Stomach (tissue), 8 donors: ENCODE measurements at regions not wholly inside any gene's neighbourhood (a gene's known extent, or its start where the extent isn't known, plus 50 kb on each side); places are given as distances from the start of the nearest gene placed in this dataset.

ENCODE experiments used
- DNase-seq, 2 donors: peaks; one replicate each; pipeline versions ENCODE4 v3.0.0 to v3.0.0-alpha.2; 2013 to 2019
- H3K27ac ChIP-seq, 5 donors: fragments of 200-600 bp in 4 of 5; sonication (generic) in 4 of 5; one replicate each; pipeline ENCODE4 v1.5.1; 2013 to 2019; ENCODE audit warnings: mild to moderate bottlenecking in 1 of 5, moderate library complexity in 1 of 5
- H3K27me3 ChIP-seq, 3 donors: fragments of 200-600 bp; sonication (generic); one replicate each; pipeline ENCODE4 v1.5.1; 2017 to 2019; ENCODE audit warnings: mixed run types in 1 of 3
- H3K36me3 ChIP-seq, 4 donors: fragments of 200-600 bp; sonication (generic); 1 replicate in 3 of 4; 2 replicates in 1 of 4; pipeline ENCODE4 v1.5.1; 2016 to 2019
- H3K4me1 ChIP-seq, 4 donors: fragments of 200-600 bp; sonication (generic); one replicate each; pipeline ENCODE4 v1.5.1; 2016 to 2019
- H3K4me3 ChIP-seq, 4 donors: fragments of 200-600 bp; sonication (generic) in 3 of 4; one replicate each; pipeline ENCODE4 v1.5.1; 2016 to 2019; ENCODE audit warnings: mild to moderate bottlenecking in 1 of 4
- H3K9me3 ChIP-seq, 4 donors: fragments of 200-600 bp; sonication (generic); one replicate each; pipeline ENCODE4 v1.5.1; 2016 to 2019
- EP300 ChIP-seq: sonication (generic); formaldehyde crosslinking; IDR thresholded peaks from one replicate; pipeline ENCODE4 v1.6.1; 2017; ENCODE audit warnings: antibody characterized with exemption
- POLR2A ChIP-seq, 4 donors: fragments of 450-650 bp; IDR thresholded peaks; one replicate each; pipeline ENCODE4 v1.6.1; 2016; ENCODE audit warnings: antibody characterized with exemption in 4 of 4, control low read depth in 2 of 4, mild to moderate bottlenecking in 1 of 4, moderate library complexity in 1 of 4
- POLR2AphosphoS5 ChIP-seq, 3 donors: sonication (generic); formaldehyde crosslinking; IDR thresholded peaks; one replicate each; pipeline ENCODE4 v1.6.1; 2016; ENCODE audit warnings: antibody characterized with exemption in 3 of 3
- WGBS, 5 donors: extraction: QIAGEN DNeasy Blood & Tissue Kit in 3 of 5; methylation state at CpG; one replicate each; pipeline versions ENCODE4 v1.1.5 to v1.1.7; 2013 to 2018; 5-methylcytosine and 5-hydroxymethylcytosine counted together
- intact Hi-C: fragments of 100-400 bp; cut with DNase I; formaldehyde crosslinking; loops from one replicate; pipeline ENCODE4 v1.15.1; 2023; ENCODE audit warnings: low total_unique reads
- TF ChIP-seq, protein P1 (sequence below), 7 experiments: fragments of 450-650 bp in 4 of 7; fragments of 200-600 bp in 3 of 7; sonication (generic) in 3 of 7; IDR thresholded peaks; one replicate each; pipeline ENCODE4 v1.5.1; 2016 to 2019; ENCODE audit warnings: antibody characterized with exemption in 7 of 7, control low read depth in 2 of 7, mild to moderate bottlenecking in 1 of 7
- donor health status: healthy with polysubstance abuse.
- donor health status: Bipolar disorder and iron deficiency.
- donor health status: healthy.

- H3K9me3 ChIP-seq = no peaks in the 10 kb centered on the region
- no peaks in the 10 kb centered on the region for H3K36me3 ChIP-seq
- intact Hi-C loops = no loop called here
- TF ChIP-seq, protein P1, sequence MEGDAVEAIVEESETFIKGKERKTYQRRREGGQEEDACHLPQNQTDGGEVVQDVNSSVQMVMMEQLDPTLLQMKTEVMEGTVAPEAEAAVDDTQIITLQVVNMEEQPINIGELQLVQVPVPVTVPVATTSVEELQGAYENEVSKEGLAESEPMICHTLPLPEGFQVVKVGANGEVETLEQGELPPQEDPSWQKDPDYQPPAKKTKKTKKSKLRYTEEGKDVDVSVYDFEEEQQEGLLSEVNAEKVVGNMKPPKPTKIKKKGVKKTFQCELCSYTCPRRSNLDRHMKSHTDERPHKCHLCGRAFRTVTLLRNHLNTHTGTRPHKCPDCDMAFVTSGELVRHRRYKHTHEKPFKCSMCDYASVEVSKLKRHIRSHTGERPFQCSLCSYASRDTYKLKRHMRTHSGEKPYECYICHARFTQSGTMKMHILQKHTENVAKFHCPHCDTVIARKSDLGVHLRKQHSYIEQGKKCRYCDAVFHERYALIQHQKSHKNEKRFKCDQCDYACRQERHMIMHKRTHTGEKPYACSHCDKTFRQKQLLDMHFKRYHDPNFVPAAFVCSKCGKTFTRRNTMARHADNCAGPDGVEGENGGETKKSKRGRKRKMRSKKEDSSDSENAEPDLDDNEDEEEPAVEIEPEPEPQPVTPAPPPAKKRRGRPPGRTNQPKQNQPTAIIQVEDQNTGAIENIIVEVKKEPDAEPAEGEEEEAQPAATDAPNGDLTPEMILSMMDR (IDR thresholded peaks at IDR 0.05) = no peak
- no peak for TF ChIP-seq EP300
- TF ChIP-seq POLR2A (IDR thresholded peaks at IDR 0.05) = no peak
- no peak for TF ChIP-seq POLR2AphosphoS5 (IDR thresholded peaks at IDR 0.05)
- H3K27ac ChIP-seq = no peak overlapping the region
- H3K4me3 ChIP-seq = no peak overlapping the region
- peaks cover 0 to 6% (median 0%) of the 10 kb centered on the region in 3 donors for H3K27me3 ChIP-seq
- peak in 1 of 2 donors; percentile 36 for DNase-seq
- H3K4me1 ChIP-seq = no peaks in the 10 kb centered on the region
- WGBS, 5 donors = 42 to 74% (median 72%) methylated on average over 1 of the region's 1 CpG
Measured at GRCh38 chr11:11740836-11741235, 100.9 kb upstream of the USP47 start.

- no peak overlapping the region for H3K27ac ChIP-seq
- no peak for TF ChIP-seq POLR2A (IDR thresholded peaks at IDR 0.05)
- intact Hi-C loops = no loop called here
- no peaks in the 10 kb centered on the region for H3K4me1 ChIP-seq
- H3K36me3 ChIP-seq = no peaks in the 10 kb centered on the region
- WGBS, 5 donors = 77 to 92% (median 85%) methylated on average over 5 to 6 of the region's 6 CpGs
- no peak overlapping the region for H3K4me3 ChIP-seq
- no peaks in the 10 kb centered on the region for H3K9me3 ChIP-seq
- H3K27me3 ChIP-seq = peaks cover 0 to 6% (median 0%) of the 10 kb centered on the region in 3 donors
- DNase-seq = no peak
Measured at GRCh38 chr11:11740073-11740702, 101.6 kb upstream of the USP47 start.

DNA sequence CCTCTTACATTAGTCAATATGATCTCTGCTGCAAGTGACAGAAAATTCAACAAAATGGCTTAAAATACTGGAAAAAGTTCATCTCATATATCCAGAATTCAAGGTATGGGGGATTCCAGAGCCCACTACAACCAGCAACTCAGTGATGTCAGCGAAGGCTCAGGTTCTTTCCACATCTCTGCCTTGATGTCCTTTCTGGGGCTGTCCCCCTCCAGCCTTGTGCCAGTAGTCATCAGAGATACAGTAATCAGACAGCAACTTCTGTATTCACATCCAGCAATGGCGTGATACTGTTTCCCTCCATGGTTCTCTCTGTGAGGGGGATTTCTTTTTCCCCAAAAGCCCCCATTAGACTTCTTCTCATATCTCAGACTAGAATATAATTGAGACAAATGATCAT is 103.4 kb upstream of the USP47 start:
- Histone ChIP-seq H3K27ac (no peak overlapping the region), H3K4me1 (no peaks in the 10 kb centered on the region), H3K27me3 (peaks cover 0 to 6% (median 0%) of the 10 kb centered on the region in 3 donors), H3K9me3 (no peaks in the 10 kb centered on the region), H3K36me3 (no peaks in the 10 kb centered on the region), H3K4me3 (no peak overlapping the region)
- DNase-seq = no peak
- intact Hi-C loops = no loop called here
- 78 to 91% (median 87%) methylated on average over 2 of the region's 2 CpGs for WGBS, 5 donors
- TF ChIP-seq, protein P1 (IDR thresholded peaks at IDR 0.05) = no peak
- no peak for TF ChIP-seq POLR2AphosphoS5 (IDR thresholded peaks at IDR 0.05)
- no peak for TF ChIP-seq EP300
- TF ChIP-seq POLR2A (IDR thresholded peaks at IDR 0.05) = no peak

- WGBS, 5 donors = 51 to 61% (median 57%) methylated on average over 5 of the region's 5 CpGs
Measured at GRCh38 chr11:11735586-11735985, 106.2 kb upstream of the USP47 start.

GRCh38 chr11:11733246-11733747 is 108.5 kb upstream of the USP47 start:
- TF ChIP-seq, protein P1 (IDR thresholded peaks at IDR 0.05) = no peak
- no peak for TF ChIP-seq EP300
- intact Hi-C loops = no loop called here
- no peaks in the 10 kb centered on the region for H3K36me3 ChIP-seq
- H3K9me3 ChIP-seq = no peaks in the 10 kb centered on the region
- DNase-seq = no peak
- H3K27ac ChIP-seq = no peak overlapping the region
- no peaks in the 10 kb centered on the region for H3K4me1 ChIP-seq
- H3K4me3 ChIP-seq = no peak overlapping the region
- H3K27me3 ChIP-seq = no peaks in the 10 kb centered on the region
- WGBS, 5 donors = 86 to 90% (median 86%) methylated on average over 8 of the region's 8 CpGs

More at GRCh38 chr11:11735586-11735985, 106.2 kb upstream of the USP47 start:
- Histone ChIP-seq H3K4me1 (no peaks in the 10 kb centered on the region), H3K4me3 (no peak overlapping the region), H3K27me3 (no peaks in the 10 kb centered on the region), H3K9me3 (no peaks in the 10 kb centered on the region), H3K36me3 (no peaks in the 10 kb centered on the region), H3K27ac (no peak overlapping the region)
- no peak for TF ChIP-seq EP300
- intact Hi-C loops = no loop called here
- no peak for DNase-seq
